HepG2 (cell line): ENCODE measurements at regions not wholly inside any gene's neighbourhood (a gene's known extent, or its start where the extent isn't known, plus 50 kb on each side); places are given as distances from the start of the nearest gene placed in this dataset.

Experiments
- ATAC-seq: fragments of 200-7000 bp; cut with Tn5 transposase; 3 replicates; pipeline ENCODE4 v1.9.1; 2020; ENCODE audit warnings: mild to moderate bottlenecking, moderate library complexity
- BruUV-seq: library from RNA; stranded (reverse); fragments of 400-500 nt; replicated peaks from 2 replicates; lab custom pipeline; 2021; lab: Mats Ljungman, UMichigan
- CTCF ChIA-PET: fragments of 300-600 bp; formaldehyde crosslinking; extraction: SDS; loops from one replicate; lab custom pipeline; 2021; ENCODE audit warnings: low total read pairs, inconsistent platforms, low intra/inter-chr PET ratio; lab: Yijun Ruan, JAX
- POLR2A ChIA-PET: fragments of 350-600 bp; sonication (Branson Sonifier 250); formaldehyde crosslinking; loops from one replicate; lab custom pipeline; 2020; ENCODE audit warnings: antibody characterized with exemption, inconsistent platforms; lab: Yijun Ruan, JAX
- DNase-seq: peaks from one replicate; pipeline ENCODE4 v3.0.0-alpha.2; 2015; ENCODE audit warnings: low spot score
- FAIRE-seq: peaks from 3 replicates; lab custom pipeline; 2011; peaks lifted over from hg19 to GRCh38; lab: Jason Lieb, UNC
- H2AFZ ChIP-seq: one replicate; pipeline ENCODE4 v1.6.1; 2011; ENCODE audit warnings: low read length, inconsistent platforms
- H3K27ac ChIP-seq: fragments of 300-600 bp; 3 replicates; pipeline ENCODE4 v1.8.0; 2011; ENCODE audit warnings: mixed run types, mild to moderate bottlenecking, mixed read lengths, low read length, inconsistent platforms; ENCODE audit not compliant: insufficient read depth; ENCODE audit errors: extremely low read length
- H3K27me3 ChIP-seq, 2 experiments: fragments of 200-600 bp in 1 of 2; 2 replicates in 1 of 2; 3 replicates in 1 of 2; pipeline versions ENCODE4 v1.6.0 to v1.8.0; 2011; ENCODE audit warnings: low read length in 2 of 2, mild to moderate bottlenecking in 2 of 2, moderate library complexity in 2 of 2, inconsistent platforms in 1 of 2; ENCODE audit not compliant: insufficient read depth in 2 of 2, control insufficient read depth in 1 of 2
- H3K36me3 ChIP-seq, 2 experiments: fragments of 200-600 bp in 1 of 2; replicated peaks in 1 of 2; 2 replicates in 1 of 2; 3 replicates in 1 of 2; pipeline versions ENCODE4 v1.5.1 to v1.8.0; 2011; ENCODE audit warnings: low read length in 2 of 2, inconsistent platforms in 1 of 2; ENCODE audit not compliant: insufficient read depth in 2 of 2, control insufficient read depth in 1 of 2
- H3K4me1 ChIP-seq: 2 replicates; pipeline ENCODE4 v1.5.1; 2012; ENCODE audit warnings: low read length, inconsistent platforms; ENCODE audit not compliant: insufficient read depth
- H3K4me2 ChIP-seq: 2 replicates; pipeline ENCODE4 v1.6.0; 2011; ENCODE audit warnings: low read depth, low read length, inconsistent platforms
- H3K4me3 ChIP-seq, 3 experiments: fragments of 200-600 bp in 1 of 3; sonication (generic), shearing (Covaris generic) in 1 of 3; replicated peaks in 1 of 3; 2 replicates each; pipeline ENCODE4 v1.5.1; 2011 to 2016; ENCODE audit warnings: low read length in 3 of 3, inconsistent platforms in 2 of 3, low read depth in 2 of 3, mild to moderate bottlenecking in 2 of 3, control low read depth in 1 of 3, mixed read lengths in 1 of 3; ENCODE audit not compliant: insufficient read depth in 1 of 3
- H3K79me2 ChIP-seq: one replicate; pipeline ENCODE4 v1.6.1; 2011; ENCODE audit warnings: low read length, inconsistent platforms; ENCODE audit not compliant: insufficient read depth
- H3K9ac ChIP-seq: 2 replicates; pipeline ENCODE4 v1.6.0; 2011; ENCODE audit warnings: mild to moderate bottlenecking, low read depth, low read length, inconsistent platforms; ENCODE audit not compliant: insufficient read depth
- H3K9me3 ChIP-seq: 2 replicates; pipeline ENCODE4 v1.5.1; 2012; ENCODE audit warnings: mild to moderate bottlenecking, low read length
- H4K20me1 ChIP-seq: 2 replicates; pipeline ENCODE4 v1.6.0; 2011; ENCODE audit warnings: inconsistent platforms, mild to moderate bottlenecking, low read length, moderate library complexity; ENCODE audit not compliant: insufficient read depth
- DNMT3B ChIP-seq: conservative IDR thresholded peaks from 2 replicates; pipeline ENCODE4 v1.6.1; 2016; ENCODE audit warnings: missing biosample characterization, control low read depth
- FOXA1 ChIP-seq, 2 experiments: fragments of 450-650 bp in 1 of 2; sonication (generic) in 1 of 2; formaldehyde crosslinking in 1 of 2; IDR thresholded peaks; 2 replicates each; pipeline versions ENCODE4 v1.4.0 to v1.6.1; 2016 to 2020; ENCODE audit warnings: missing genetic modification reagents in 1 of 2
- FOXC1 ChIP-seq: sonication (generic); formaldehyde crosslinking; IDR thresholded peaks from 2 replicates; pipeline ENCODE4 v1.8.0; 2022; ENCODE audit warnings: mild to moderate bottlenecking, missing genetic modification reagents, borderline replicate concordance
- HNRNPUL1 ChIP-seq: fragments of 200-400 bp; formaldehyde crosslinking; IDR thresholded peaks from 2 replicates; pipeline ENCODE4 v1.6.1; 2017; ENCODE audit warnings: low read depth, mild to moderate bottlenecking, low read length, moderate library complexity
- KLF16 ChIP-seq, 2 experiments: sonication (generic) in 1 of 2; formaldehyde crosslinking in 1 of 2; IDR thresholded peaks; 2 replicates each; pipeline versions ENCODE4 v1.6.1 to v1.8.0; 2016 to 2023; ENCODE audit warnings: missing genetic modification reagents in 2 of 2, missing compliant biosample characterization in 1 of 2
- MLLT10 ChIP-seq: sonication (generic); formaldehyde crosslinking; IDR thresholded peaks from 2 replicates; pipeline ENCODE4 v1.4.0; 2020; ENCODE audit warnings: missing genetic modification reagents
- MTA3 ChIP-seq: sonication (generic); formaldehyde crosslinking; IDR thresholded peaks from 2 replicates; pipeline ENCODE4 v1.4.0; 2020; ENCODE audit warnings: missing genetic modification reagents
- NRL ChIP-seq: sonication (generic); formaldehyde crosslinking; IDR thresholded peaks from 2 replicates; pipeline ENCODE4 v1.5.0; 2020; ENCODE audit warnings: missing genetic modification reagents, mild to moderate bottlenecking, moderate library complexity, borderline replicate concordance
- RCOR2 ChIP-seq: IDR thresholded peaks from 2 replicates; pipeline ENCODE4 v1.6.1; 2016; ENCODE audit warnings: missing biosample characterization, missing genetic modification reagents
- SKI ChIP-seq: fragments of 450-650 bp; IDR thresholded peaks from one replicate; pipeline ENCODE4 v1.6.1; 2018; ENCODE audit warnings: mild to moderate bottlenecking; ENCODE audit not compliant: partially characterized antibody
- SMAD3 ChIP-seq: sonication (generic); formaldehyde crosslinking; IDR thresholded peaks from 2 replicates; pipeline ENCODE4 v1.4.0; 2020; ENCODE audit warnings: missing genetic modification reagents
- SNAI1 ChIP-seq: sonication (generic); formaldehyde crosslinking; IDR thresholded peaks from 2 replicates; pipeline ENCODE4 v1.5.0; 2020; ENCODE audit warnings: mild to moderate bottlenecking, missing genetic modification reagents, borderline replicate concordance
- SRSF9 ChIP-seq: fragments of 200-400 bp; formaldehyde crosslinking; IDR thresholded peaks from 2 replicates; pipeline ENCODE4 v1.6.1; 2018; ENCODE audit warnings: borderline replicate concordance, mild to moderate bottlenecking, low read depth, low read length; ENCODE audit not compliant: insufficient read depth, poor library complexity, severe bottlenecking
- SYNCRIP ChIP-seq: fragments of 200-400 bp; formaldehyde crosslinking; IDR thresholded peaks from 2 replicates; pipeline ENCODE4 v1.6.1; 2018; ENCODE audit warnings: mild to moderate bottlenecking, low read depth, low read length; ENCODE audit not compliant: insufficient read depth
- ZFP90 ChIP-seq: sonication (generic); formaldehyde crosslinking; IDR thresholded peaks from 2 replicates; pipeline ENCODE4 v1.8.0; 2022; ENCODE audit warnings: missing genetic modification reagents, mild to moderate bottlenecking, inconsistent platforms, borderline replicate concordance
- ZNF264 ChIP-seq: sonication (generic); formaldehyde crosslinking; IDR thresholded peaks from 2 replicates; pipeline ENCODE4 v1.4.0; 2020; ENCODE audit warnings: missing genetic modification reagents
- WGBS: methylation state at CpG from one replicate; pipeline ENCODE4 v1.1.6; 2017; ENCODE audit warnings: low lambda C conversion rate; 5-methylcytosine and 5-hydroxymethylcytosine counted together
- in situ Hi-C: cut with HindIII; loops from 2 replicates; pipeline ENCODE4 v1.10.0; 2017; ENCODE audit warnings: low pct_unique_long_range_greater_than_20kb; ENCODE audit not compliant: extremely low pct_ligation_motif_present
- intact Hi-C: fragments of 100-400 bp; cut with micrococcal nuclease; formaldehyde crosslinking; loops from one replicate; pipeline ENCODE4 v1.10.0; 2022; ENCODE audit not compliant: unreplicated experiment
- TF ChIP-seq, protein P1 (sequence below): sonication (generic); formaldehyde crosslinking; IDR thresholded peaks from 2 replicates; pipeline ENCODE4 v1.4.0; 2020; ENCODE audit warnings: mild to moderate bottlenecking, missing genetic modification reagents
- TF ChIP-seq, protein P2 (sequence below): sonication (generic); formaldehyde crosslinking; IDR thresholded peaks from 2 replicates; pipeline ENCODE4 v1.8.1; 2023; ENCODE audit warnings: missing genetic modification reagents, mild to moderate bottlenecking, borderline replicate concordance
- TF ChIP-seq, protein P3 (sequence below): conservative IDR thresholded peaks from 2 replicates; pipeline ENCODE4 v1.6.1; 2018; ENCODE audit warnings: missing genetic modification reagents

DNA sequence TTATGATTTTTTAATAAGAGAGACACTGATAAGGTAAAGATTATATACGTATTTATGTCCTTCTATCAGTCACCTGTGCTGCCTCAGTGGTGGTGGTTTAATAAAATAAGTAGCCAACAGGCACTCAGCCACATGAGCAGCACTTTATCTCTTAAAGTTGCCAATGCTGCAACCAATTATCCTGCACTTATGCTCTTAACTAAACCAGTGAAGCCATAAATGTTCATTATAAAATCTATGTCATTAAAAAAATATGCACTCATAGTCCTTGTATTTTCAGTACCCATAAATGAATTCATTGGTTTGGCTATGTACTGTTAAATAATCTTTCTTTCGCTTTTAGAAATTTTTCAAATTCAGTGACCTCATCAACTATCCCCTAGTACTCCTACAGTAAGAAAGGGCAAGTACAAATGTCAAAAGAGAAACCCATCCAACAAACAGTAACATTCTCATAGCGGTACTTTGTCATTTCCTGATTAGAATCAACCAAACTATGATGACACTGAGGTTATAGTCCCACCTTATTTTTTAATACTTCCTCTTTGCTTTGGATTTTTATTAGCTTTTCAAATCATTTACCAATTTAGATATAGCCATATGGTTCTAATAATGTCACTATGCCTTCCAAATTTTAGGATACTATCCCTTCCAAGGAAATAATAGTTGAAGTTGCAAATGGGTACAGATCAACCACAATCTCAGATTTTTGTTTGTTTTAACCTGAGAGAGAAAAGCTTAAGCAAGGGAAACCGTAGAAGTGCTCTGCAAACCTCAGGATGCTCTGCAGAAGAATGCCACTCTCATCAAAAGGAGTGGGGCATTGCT lies 190.9 kb downstream of the KLF12 start:
- Histone ChIP-seq H3K9ac (no peak overlapping the region), H3K79me2 (no peaks in the 10 kb centered on the region), H4K20me1 (no peaks in the 10 kb centered on the region), H3K4me1 (no peaks in the 10 kb centered on the region), H3K36me3 (no peaks in the 10 kb centered on the region), H3K4me3 (no peak overlapping the region), H3K27ac (no peak overlapping the region), H3K4me2 (no peak overlapping the region), H3K9me3 (no peaks in the 10 kb centered on the region), H2AFZ (no peak overlapping the region), H3K27me3 (no peaks in the 10 kb centered on the region)
- ChIA-PET CTCF (no interaction called here), POLR2A (no interaction called here)
- BruUV-seq, result no TSS peak
- no peak for FAIRE-seq
- ATAC-seq, result no peak
- 53% methylated on average over 4 of the region's 4 CpGs for WGBS
- in situ Hi-C loops (no loop called here), intact Hi-C loops (no loop called here)
- TF ChIP-seq, protein P1, sequence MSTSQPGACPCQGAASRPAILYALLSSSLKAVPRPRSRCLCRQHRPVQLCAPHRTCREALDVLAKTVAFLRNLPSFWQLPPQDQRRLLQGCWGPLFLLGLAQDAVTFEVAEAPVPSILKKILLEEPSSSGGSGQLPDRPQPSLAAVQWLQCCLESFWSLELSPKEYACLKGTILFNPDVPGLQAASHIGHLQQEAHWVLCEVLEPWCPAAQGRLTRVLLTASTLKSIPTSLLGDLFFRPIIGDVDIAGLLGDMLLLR (CRISPR knock-in tag), result no peak
- TF ChIP-seq HNRNPUL1, result no peak
- TF ChIP-seq SRSF9, result no peak
- TF ChIP-seq, protein P2, sequence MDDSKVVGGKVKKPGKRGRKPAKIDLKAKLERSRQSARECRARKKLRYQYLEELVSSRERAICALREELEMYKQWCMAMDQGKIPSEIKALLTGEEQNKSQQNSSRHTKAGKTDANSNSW (CRISPR knock-in tag), result no peak
- TF ChIP-seq ZNF264, result no peak
- TF ChIP-seq SKI, result no peak
- TF ChIP-seq MLLT10 (CRISPR knock-in tag), result no peak
- TF ChIP-seq, protein P3, sequence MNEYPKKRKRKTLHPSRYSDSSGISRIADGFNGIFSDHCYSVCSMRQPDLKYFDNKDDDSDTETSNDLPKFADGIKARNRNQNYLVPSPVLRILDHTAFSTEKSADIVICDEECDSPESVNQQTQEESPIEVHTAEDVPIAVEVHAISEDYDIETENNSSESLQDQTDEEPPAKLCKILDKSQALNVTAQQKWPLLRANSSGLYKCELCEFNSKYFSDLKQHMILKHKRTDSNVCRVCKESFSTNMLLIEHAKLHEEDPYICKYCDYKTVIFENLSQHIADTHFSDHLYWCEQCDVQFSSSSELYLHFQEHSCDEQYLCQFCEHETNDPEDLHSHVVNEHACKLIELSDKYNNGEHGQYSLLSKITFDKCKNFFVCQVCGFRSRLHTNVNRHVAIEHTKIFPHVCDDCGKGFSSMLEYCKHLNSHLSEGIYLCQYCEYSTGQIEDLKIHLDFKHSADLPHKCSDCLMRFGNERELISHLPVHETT (CRISPR knock-in tag), result no peak
- no peak for TF ChIP-seq FOXC1 (CRISPR knock-in tag)
- no peak for TF ChIP-seq SMAD3 (CRISPR knock-in tag)
- TF ChIP-seq ZFP90, result no peak
- TF ChIP-seq SYNCRIP, result no peak
- no peak for TF ChIP-seq RCOR2
- TF ChIP-seq NRL, result no peak
- TF ChIP-seq KLF16 (CRISPR knock-in tag; IDR thresholded peaks at IDR 0.05), result no peak
- TF ChIP-seq MTA3, result no peak
- no peak for TF ChIP-seq FOXA1 (IDR thresholded peaks at IDR 0.05)
- TF ChIP-seq FOXA1 (CRISPR knock-in tag; IDR thresholded peaks at IDR 0.05), result no peak
- TF ChIP-seq DNMT3B, result no peak
- no peak for TF ChIP-seq SNAI1 (CRISPR knock-in tag)
- DNase-seq, result no peak
